Omental fat pad (tissue), 3 donors: ENCODE measurements at regions not wholly inside any gene's neighbourhood (a gene's known extent, or its start where the extent isn't known, plus 50 kb on each side); places are given as distances from the start of the nearest gene placed in this dataset.

ENCODE experiments used
- ATAC-seq: fragments of 150-250 bp; one replicate; pipeline ENCODE4 v1.9.1; 2016; ENCODE audit warnings: mild to moderate bottlenecking, moderate library complexity; ENCODE audit not compliant: low FRiP score
- DNase-seq: peaks from one replicate; pipeline ENCODE4 v3.0.0-alpha.2; 2019; ENCODE audit warnings: low spot score
- TF ChIP-seq, protein P1 (sequence below), 3 donors: fragments of 450-650 bp; IDR thresholded peaks; one replicate each; pipeline ENCODE4 v1.5.1; 2016 to 2017; ENCODE audit warnings: antibody characterized with exemption in 3 of 3, mild to moderate bottlenecking in 3 of 3, moderate library complexity in 2 of 3

DNA sequence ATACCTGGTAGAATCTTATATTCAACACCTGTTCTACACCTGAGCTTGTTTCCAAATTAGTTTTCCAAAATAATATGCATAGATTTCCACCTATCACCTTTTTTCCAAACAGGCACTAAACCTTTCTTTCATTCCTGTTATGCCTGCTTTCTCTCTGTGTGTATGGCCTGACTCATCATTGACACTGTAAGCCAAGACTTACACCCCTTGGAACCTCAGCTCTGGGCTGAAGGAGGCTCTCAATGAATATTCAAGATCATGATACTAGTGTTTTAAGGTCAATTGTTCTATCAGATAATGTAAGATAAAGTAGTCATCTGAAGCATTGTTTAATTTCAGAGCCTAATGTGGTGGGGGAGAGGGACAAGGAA lies 1193.3 kb downstream of the FLRT2 start:
- DNase-seq: no peak
- TF ChIP-seq, protein P1, sequence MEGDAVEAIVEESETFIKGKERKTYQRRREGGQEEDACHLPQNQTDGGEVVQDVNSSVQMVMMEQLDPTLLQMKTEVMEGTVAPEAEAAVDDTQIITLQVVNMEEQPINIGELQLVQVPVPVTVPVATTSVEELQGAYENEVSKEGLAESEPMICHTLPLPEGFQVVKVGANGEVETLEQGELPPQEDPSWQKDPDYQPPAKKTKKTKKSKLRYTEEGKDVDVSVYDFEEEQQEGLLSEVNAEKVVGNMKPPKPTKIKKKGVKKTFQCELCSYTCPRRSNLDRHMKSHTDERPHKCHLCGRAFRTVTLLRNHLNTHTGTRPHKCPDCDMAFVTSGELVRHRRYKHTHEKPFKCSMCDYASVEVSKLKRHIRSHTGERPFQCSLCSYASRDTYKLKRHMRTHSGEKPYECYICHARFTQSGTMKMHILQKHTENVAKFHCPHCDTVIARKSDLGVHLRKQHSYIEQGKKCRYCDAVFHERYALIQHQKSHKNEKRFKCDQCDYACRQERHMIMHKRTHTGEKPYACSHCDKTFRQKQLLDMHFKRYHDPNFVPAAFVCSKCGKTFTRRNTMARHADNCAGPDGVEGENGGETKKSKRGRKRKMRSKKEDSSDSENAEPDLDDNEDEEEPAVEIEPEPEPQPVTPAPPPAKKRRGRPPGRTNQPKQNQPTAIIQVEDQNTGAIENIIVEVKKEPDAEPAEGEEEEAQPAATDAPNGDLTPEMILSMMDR (IDR thresholded peaks at IDR 0.05): no peak
- ATAC-seq: no peak

DNA sequence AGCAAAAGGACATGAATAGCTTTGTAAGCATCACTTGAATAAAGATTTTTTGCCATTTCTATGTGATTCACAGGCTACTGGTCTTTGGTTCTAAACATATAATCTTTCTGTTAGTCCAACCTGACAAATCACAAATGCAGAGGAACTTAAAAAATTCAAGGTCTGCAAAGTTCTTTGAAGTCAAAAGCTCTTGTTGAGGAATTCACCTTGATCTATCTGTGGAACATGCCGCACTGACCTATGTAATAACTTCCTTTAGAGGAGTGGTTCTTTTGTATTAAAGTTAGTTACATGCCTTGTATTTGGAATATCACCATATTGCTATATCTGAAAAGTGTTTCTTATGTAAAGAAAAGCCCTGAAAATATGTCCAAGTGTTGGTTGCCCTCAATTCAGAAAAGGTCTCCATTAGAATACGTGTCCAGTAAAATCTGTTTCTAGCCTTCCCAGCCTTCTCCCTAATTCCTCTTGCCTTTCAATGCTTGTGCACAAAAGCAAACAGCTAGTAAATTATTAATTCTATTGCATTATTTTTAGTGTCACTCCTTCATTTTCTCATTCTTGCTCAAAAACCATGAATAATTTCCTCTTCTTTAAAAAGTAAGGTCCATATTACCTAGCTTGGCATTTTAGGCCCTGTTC lies 1192.8 kb downstream of the FLRT2 start:
- ATAC-seq (no peak), DNase-seq (no peak)
- TF ChIP-seq, protein P1 (IDR thresholded peaks at IDR 0.05): no peak

DNA sequence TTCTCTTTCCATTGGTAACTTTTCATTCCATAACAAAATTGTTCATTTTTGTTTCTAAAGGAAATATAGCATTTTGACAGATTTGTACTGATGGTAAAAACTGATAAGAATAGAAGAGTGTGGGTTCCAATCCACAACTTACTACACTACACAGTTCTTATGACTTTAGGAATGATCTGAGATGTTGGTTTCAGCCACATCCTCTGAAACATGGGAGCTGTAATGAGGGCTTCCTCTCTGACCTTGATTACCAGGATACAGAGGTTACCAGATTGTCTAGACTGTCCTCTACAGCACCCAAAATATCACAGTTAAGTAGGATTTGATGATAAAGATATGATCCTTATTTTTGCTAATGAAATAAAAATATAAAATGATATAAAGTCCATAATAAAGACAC lies 1184.6 kb downstream of the FLRT2 start:
- TF ChIP-seq, protein P1 (IDR thresholded peaks at IDR 0.05): no peak

DNA sequence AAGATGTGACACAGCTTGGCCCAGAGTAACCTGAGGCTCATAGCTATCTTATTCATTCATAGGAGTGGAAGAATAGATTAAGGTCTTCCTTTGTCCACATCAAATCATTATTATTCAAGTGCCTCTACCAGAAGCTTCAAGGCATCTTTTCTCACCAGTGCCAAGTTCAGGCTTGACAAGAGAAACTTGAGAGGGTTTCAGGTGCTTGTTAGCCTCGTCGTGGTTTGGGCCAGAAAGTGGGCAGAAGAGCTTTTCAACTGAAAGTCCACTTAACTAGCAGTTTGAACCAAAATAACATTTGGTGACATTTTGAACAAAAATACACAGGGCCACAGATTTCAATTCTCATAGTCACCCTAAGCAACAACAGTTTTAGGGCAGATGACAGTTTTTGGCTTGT lies 1184.2 kb downstream of the FLRT2 start:
- ATAC-seq (no peak), DNase-seq (no peak)
- TF ChIP-seq, protein P1 (IDR thresholded peaks at IDR 0.05): no peak

More for the DNA sequence above, 1184.6 kb downstream of the FLRT2 start:
- ATAC-seq (no peak), DNase-seq (no peak)

DNA sequence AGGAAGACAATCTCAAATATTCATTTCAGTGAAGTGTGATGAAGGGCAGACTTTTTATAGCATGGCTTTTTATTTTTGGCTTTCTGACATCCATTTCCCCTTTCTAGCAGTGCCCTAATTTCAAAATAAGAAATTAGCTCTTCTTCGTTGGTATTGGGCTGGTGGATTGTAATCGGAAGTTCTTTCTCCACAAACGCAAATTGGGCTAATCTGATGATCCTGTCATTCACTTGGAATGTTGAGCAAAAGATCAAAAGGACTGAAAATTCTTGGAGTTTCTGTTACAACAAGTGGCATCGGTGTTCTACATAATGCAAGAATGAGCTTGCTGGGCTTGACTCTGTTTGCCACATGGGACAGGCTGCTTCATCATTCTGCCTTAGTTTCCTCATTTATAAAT lies 1182.8 kb downstream of the FLRT2 start:
- DNase-seq (no peak), ATAC-seq (no peak)
- TF ChIP-seq, protein P1 (IDR thresholded peaks at IDR 0.05): no peak

DNA sequence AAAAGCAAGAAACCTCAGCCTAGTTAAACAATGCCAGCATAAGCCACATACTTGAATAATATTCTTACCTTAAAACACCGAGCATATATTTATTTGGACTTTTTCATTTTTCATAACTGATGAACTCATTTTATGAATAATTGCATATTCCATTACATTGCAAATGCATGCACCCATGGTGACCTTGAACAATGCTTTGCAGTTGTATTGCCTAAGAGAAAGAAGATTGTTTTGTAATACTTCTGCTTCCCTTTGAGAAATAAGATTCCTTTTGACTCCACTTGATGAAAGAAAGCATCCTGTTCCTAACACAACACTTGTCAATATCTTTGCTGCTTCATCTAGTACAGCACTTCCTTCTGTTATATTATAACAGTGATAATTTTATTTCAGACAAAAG lies 1182.2 kb downstream of the FLRT2 start:
- TF ChIP-seq, protein P1 (IDR thresholded peaks at IDR 0.05): no peak
- DNase-seq (no peak), ATAC-seq (no peak)

DNA sequence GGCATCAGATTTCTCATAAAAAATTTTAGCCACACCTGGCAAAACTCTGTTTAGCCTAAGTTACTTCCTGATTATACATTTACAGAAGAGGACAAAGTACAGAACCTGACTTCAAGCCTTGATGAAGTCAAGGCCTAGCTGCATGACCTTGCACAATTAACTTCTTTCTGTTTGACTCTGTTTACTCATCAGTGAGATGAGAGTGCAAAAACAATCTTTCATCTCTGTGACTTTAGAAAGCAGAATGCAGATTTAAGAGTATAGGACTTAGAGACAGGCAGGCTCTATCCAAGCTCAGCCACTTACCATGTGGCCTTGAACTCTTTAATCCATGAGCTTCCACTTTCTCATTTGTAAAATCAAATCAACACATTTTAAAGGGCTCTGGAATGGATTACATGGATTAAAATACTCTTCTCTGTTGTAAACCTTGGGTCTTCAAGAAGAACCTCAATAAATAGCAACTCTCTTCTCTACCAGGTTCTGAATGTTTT lies 1178.9 kb downstream of the FLRT2 start:
- no peak for ATAC-seq
- TF ChIP-seq, protein P1 (IDR thresholded peaks at IDR 0.05): no peak
- no peak for DNase-seq
